Left colon (tissue), 2 donors: ENCODE measurements at regions not wholly inside any gene's neighbourhood (a gene's known extent, or its start where the extent isn't known, plus 50 kb on each side); places are given as distances from the start of the nearest gene placed in this dataset.
A peak's percentile ranks its signal among the peaks of the same experiment; 100 is the strongest.

ENCODE experiments used
- ATAC-seq: fragments of 200-7000 bp; cut with Tn5 transposase; one replicate; pipeline ENCODE4 v1.9.1; 2020; ENCODE audit warnings: mild to moderate bottlenecking, moderate library complexity
- DNase-seq, 2 donors: peaks; one replicate each; pipeline ENCODE4 v3.0.0-alpha.2; 2020
- intact Hi-C, 2 donors: fragments of 100-400 bp; cut with DNase I in 1 of 2; cut with micrococcal nuclease in 1 of 2; formaldehyde crosslinking; loops; one replicate each; pipeline versions ENCODE4 v1.11.2 to v1.14.0; 2022; cut with DNase I, micrococcal nuclease
- donor health status: DM: no; HTN: no; CAD: no.
- donor health status: DM: yes; HTN: yes; CAD: no.

GRCh38 chr10:130389906-130390305 lies 253.7 kb downstream of the GLRX3 start:
- intact Hi-C loops: no loop called here
- no peak for DNase-seq
- ATAC-seq: no peak

- no peak for ATAC-seq
- no peak for DNase-seq
- intact Hi-C loops: no loop called here
Observed at GRCh38 chr10:130392031-130392430, 255.8 kb downstream of the GLRX3 start.

GRCh38 chr10:130393342-130393741 lies 257.2 kb downstream of the GLRX3 start:
- ATAC-seq: no peak
- intact Hi-C loops: no loop called here
- DNase-seq: no peak

GRCh38 chr10:130394832-130395231 lies 258.6 kb downstream of the GLRX3 start:
- no peak for ATAC-seq
- intact Hi-C loops: no loop called here
- no peak for DNase-seq

GRCh38 chr10:130395248-130395936 lies 259.2 kb downstream of the GLRX3 start:
- DNase-seq (no peak), ATAC-seq (no peak)
- intact Hi-C loops: no loop called here

GRCh38 chr10:130396044-130396443 lies 259.9 kb downstream of the GLRX3 start:
- intact Hi-C loops: no loop called here
- ATAC-seq (no peak), DNase-seq (no peak)

- ATAC-seq: no peak
- DNase-seq: no peak
- intact Hi-C loops: no loop called here
Observed at GRCh38 chr10:130398090-130398994, 262.2 kb downstream of the GLRX3 start.

- ATAC-seq (no peak), DNase-seq (no peak)
- intact Hi-C loops: no loop called here
Observed at GRCh38 chr10:130399425-130399950, 263.3 kb downstream of the GLRX3 start.

GRCh38 chr10:130400890-130401289 lies 264.7 kb downstream of the GLRX3 start:
- DNase-seq (no peak), ATAC-seq (no peak)
- intact Hi-C loops: no loop called here

- intact Hi-C loops: no loop called here
- no peak for ATAC-seq
- DNase-seq: no peak
Observed at GRCh38 chr10:130401860-130402765, 265.9 kb downstream of the GLRX3 start.

- intact Hi-C loops: no loop called here
- ATAC-seq: no peak
- DNase-seq: no peak
Observed at GRCh38 chr10:130403153-130404075, 267.2 kb downstream of the GLRX3 start.

- ATAC-seq (no peak), DNase-seq (no peak)
- intact Hi-C loops: no loop called here
Observed at GRCh38 chr10:130404476-130405055, 268.4 kb downstream of the GLRX3 start.

- no peak for DNase-seq
- intact Hi-C loops: no loop called here
- ATAC-seq: no peak
Observed at GRCh38 chr10:130407052-130407451, 270.9 kb downstream of the GLRX3 start.

GRCh38 chr10:130409331-130409730 lies 273.1 kb downstream of the GLRX3 start:
- intact Hi-C loops: no loop called here
- ATAC-seq: no peak
- no peak for DNase-seq

- ATAC-seq (no peak), DNase-seq (no peak)
- intact Hi-C loops: no loop called here
Observed at GRCh38 chr10:130409931-130410330, 273.7 kb downstream of the GLRX3 start.

- ATAC-seq (no peak), DNase-seq (no peak)
- intact Hi-C loops: no loop called here
Observed at GRCh38 chr10:130411496-130412085, 275.4 kb downstream of the GLRX3 start.

- DNase-seq (peak in 1 of 2 donors; percentile 0), ATAC-seq (no peak)
- intact Hi-C loops: no loop called here
Observed at GRCh38 chr10:130412317-130412716, 276.1 kb downstream of the GLRX3 start.
